IMR-90 (cell line): ENCODE measurements at regions not wholly inside any gene's neighbourhood (a gene's known extent, or its start where the extent isn't known, plus 50 kb on each side); places are given as distances from the start of the nearest gene placed in this dataset.
A peak's percentile ranks its signal among the peaks of the same experiment; 100 is the strongest.

Source experiments
- ATAC-seq: fragments of 200-7000 bp; cut with Tn5 transposase; 2 replicates; pipeline ENCODE4 v1.9.1; 2020; ENCODE audit warnings: low read depth, mild to moderate bottlenecking, moderate library complexity
- BruUV-seq: library from RNA; stranded (reverse); fragments of 400-500 nt; replicated peaks from 2 replicates; lab custom pipeline; 2021; lab: Mats Ljungman, UMichigan
- CTCF ChIA-PET: fragments of 300-600 bp; formaldehyde crosslinking; extraction: SDS; loops from one replicate; lab custom pipeline; 2021; ENCODE audit warnings: antibody characterized with exemption; lab: Yijun Ruan, JAX
- POLR2A ChIA-PET: fragments of 300-600 bp; sonication (Branson Sonifier 250); formaldehyde crosslinking; loops from one replicate; lab custom pipeline; 2022; ENCODE audit warnings: antibody characterized with exemption; ENCODE audit not compliant: unreplicated experiment; lab: Charles Lee
- DNase-seq: peaks from one replicate; pipeline ENCODE4 v3.0.0; 2013
- H2AFZ ChIP-seq: replicated peaks from 2 replicates; pipeline ENCODE3; 2013; ENCODE audit warnings: low read length, mild to moderate bottlenecking; ENCODE audit not compliant: poor library complexity
- H2AK5ac ChIP-seq: 2 replicates; pipeline ENCODE4 v1.6.1; 2013; ENCODE audit warnings: low read depth, low read length, inconsistent platforms
- H2AK9ac ChIP-seq: replicated peaks from 2 replicates; pipeline ENCODE3; 2013; ENCODE audit warnings: mild to moderate bottlenecking, low read depth, low read length, moderate library complexity; ENCODE audit not compliant: poor library complexity
- H2BK120ac ChIP-seq: 2 replicates; pipeline ENCODE4 v1.6.1; 2013; ENCODE audit warnings: low read depth, low read length, inconsistent platforms
- H2BK15ac ChIP-seq: 3 replicates; pipeline ENCODE4 v1.6.1; 2013; ENCODE audit warnings: low read depth, low read length, inconsistent platforms
- H2BK20ac ChIP-seq: 2 replicates; pipeline ENCODE4 v1.6.1; 2013; ENCODE audit warnings: low read depth, mild to moderate bottlenecking, inconsistent platforms, low read length, moderate library complexity
- H2BK5ac ChIP-seq: 2 replicates; pipeline ENCODE4 v1.6.1; 2013; ENCODE audit warnings: mild to moderate bottlenecking, low read depth, low read length, inconsistent platforms; ENCODE audit not compliant: poor library complexity, severe bottlenecking
- H3K14ac ChIP-seq: replicated peaks from 2 replicates; pipeline ENCODE4 v1.6.1; 2013; ENCODE audit warnings: low read depth, low read length, inconsistent platforms
- H3K18ac ChIP-seq: 2 replicates; pipeline ENCODE4 v1.6.1; 2013; ENCODE audit warnings: low read depth, low read length, control low read depth
- H3K23ac ChIP-seq: 2 replicates; pipeline ENCODE4 v1.6.1; 2013; ENCODE audit warnings: low read depth, low read length, inconsistent platforms
- H3K27ac ChIP-seq: 2 replicates; pipeline ENCODE4 v1.5.1; 2013; ENCODE audit warnings: mild to moderate bottlenecking, control low read depth, low read length; ENCODE audit not compliant: insufficient read depth
- H3K27me3 ChIP-seq: 2 replicates; pipeline ENCODE4 v1.6.1; 2013; ENCODE audit warnings: low read length; ENCODE audit not compliant: control insufficient read depth, insufficient read depth
- H3K36me3 ChIP-seq: 2 replicates; pipeline ENCODE4 v1.6.1; 2013; ENCODE audit warnings: low read length, mixed read lengths; ENCODE audit not compliant: control insufficient read depth, insufficient read depth
- H3K4ac ChIP-seq: 2 replicates; pipeline ENCODE4 v1.6.1; 2013; ENCODE audit warnings: low read depth, low read length, inconsistent platforms
- H3K4me1 ChIP-seq: 2 replicates; pipeline ENCODE4 v1.6.1; 2013; ENCODE audit warnings: low read length, mixed read lengths; ENCODE audit not compliant: control insufficient read depth, insufficient read depth
- H3K4me2 ChIP-seq: 2 replicates; pipeline ENCODE4 v1.6.1; 2013; ENCODE audit warnings: low read depth, mild to moderate bottlenecking, control low read depth, low read length, moderate library complexity
- H3K4me3 ChIP-seq: 2 replicates; pipeline ENCODE4 v1.5.1; 2013; ENCODE audit warnings: low read depth, mild to moderate bottlenecking, control low read depth, low read length, moderate library complexity; ENCODE audit not compliant: insufficient read depth
- H3K56ac ChIP-seq: 2 replicates; pipeline ENCODE4 v1.6.1; 2013; ENCODE audit warnings: low read length, inconsistent platforms; ENCODE audit not compliant: insufficient read depth; ENCODE audit errors: extremely low read depth
- H3K79me1 ChIP-seq, 2 experiments: 2 replicates each; pipeline ENCODE4 v1.6.1; 2013; ENCODE audit warnings: low read length in 2 of 2, inconsistent platforms in 1 of 2, low read depth in 1 of 2
- H3K9ac ChIP-seq: 2 replicates; pipeline ENCODE4 v1.6.1; 2013; ENCODE audit warnings: low read depth, low read length, control low read depth
- H3K9me1 ChIP-seq: 2 replicates; pipeline ENCODE4 v1.6.1; 2013; ENCODE audit warnings: low read length, inconsistent platforms; ENCODE audit not compliant: insufficient read depth
- H3K9me3 ChIP-seq: 2 replicates; pipeline ENCODE4 v1.6.1; 2013; ENCODE audit warnings: low read length; ENCODE audit not compliant: control insufficient read depth, insufficient read depth
- H4K20me1 ChIP-seq: 2 replicates; pipeline ENCODE4 v1.6.1; 2013; ENCODE audit warnings: low read length, inconsistent platforms; ENCODE audit not compliant: insufficient read depth
- H4K5ac ChIP-seq: 2 replicates; pipeline ENCODE4 v1.6.1; 2013; ENCODE audit warnings: mild to moderate bottlenecking, low read depth, low read length, control low read depth
- H4K8ac ChIP-seq, 2 experiments: 2 replicates each; pipeline ENCODE4 v1.6.1; 2013; ENCODE audit warnings: low read depth in 2 of 2, low read length in 2 of 2, control low read depth in 1 of 2, inconsistent platforms in 1 of 2
- H4K91ac ChIP-seq: 2 replicates; pipeline ENCODE4 v1.6.1; 2013; ENCODE audit warnings: low read depth, low read length, inconsistent platforms; ENCODE audit not compliant: insufficient read depth
- CEBPB ChIP-seq: IDR thresholded peaks from 2 replicates; pipeline ENCODE4 v1.6.1; 2012; ENCODE audit warnings: low read depth, low read length, improper control_type of control experiment
- CHD1 ChIP-seq: IDR thresholded peaks from 2 replicates; pipeline ENCODE4 v1.6.1; 2012; ENCODE audit warnings: low read depth, low read length, improper control_type of control experiment
- FOS ChIP-seq: fragments of 150-350 bp; IDR thresholded peaks from 2 replicates; pipeline ENCODE4 v1.6.1; 2016; ENCODE audit warnings: low read depth, low read length
- MAFK ChIP-seq: IDR thresholded peaks from 2 replicates; pipeline ENCODE4 v1.6.1; 2012; ENCODE audit warnings: low read depth, low read length, improper control_type of control experiment
- MAZ ChIP-seq: IDR thresholded peaks from 2 replicates; pipeline ENCODE4 v1.6.1; 2012; ENCODE audit warnings: low read depth, mild to moderate bottlenecking, low read length, improper control_type of control experiment, moderate library complexity, borderline replicate concordance
- MXI1 ChIP-seq: IDR thresholded peaks from 2 replicates; pipeline ENCODE4 v1.6.1; 2012; ENCODE audit warnings: low read depth, mild to moderate bottlenecking, low read length, moderate library complexity, borderline replicate concordance
- NFE2L2 ChIP-seq: fragments of 150-350 bp; IDR thresholded peaks from 2 replicates; pipeline ENCODE4 v1.6.1; 2016; ENCODE audit warnings: low read depth, mild to moderate bottlenecking, low read length
- RAD21 ChIP-seq: IDR thresholded peaks from 2 replicates; pipeline ENCODE4 v1.6.1; 2012; ENCODE audit warnings: low read length, improper control_type of control experiment
- RCOR1 ChIP-seq: IDR thresholded peaks from 2 replicates; pipeline ENCODE4 v1.6.1; 2012; ENCODE audit warnings: mild to moderate bottlenecking, low read length, improper control_type of control experiment; ENCODE audit not compliant: insufficient replicate concordance
- RFX5 ChIP-seq: IDR thresholded peaks from 2 replicates; pipeline ENCODE4 v1.8.0; 2012; ENCODE audit warnings: low read depth, mild to moderate bottlenecking, low read length, moderate library complexity
- WGBS, 2 experiments: methylation state at CpG; one replicate each; pipeline versions ENCODE4 v1.1.5 to v1.1.7; 2013; ENCODE audit warnings: missing lambda C conversion rate in 2 of 2; ENCODE audit not compliant: insufficient read length in 1 of 2; ENCODE audit errors: extremely low coverage in 2 of 2; 5-methylcytosine and 5-hydroxymethylcytosine counted together
- dilution Hi-C: fragments of 300-500 bp; cut with HindIII; formaldehyde crosslinking; loops from one replicate; pipeline ENCODE4 v1.14.3; 2018; ENCODE audit warnings: low sequenced_read_pairs; ENCODE audit not compliant: unreplicated experiment
- in situ Hi-C: fragments of 300-500 bp; cut with MboI; formaldehyde crosslinking; loops from 3 replicates; pipeline ENCODE4 v1.14.3; 2019; ENCODE audit warnings: low sequenced_read_pairs, inconsistent platforms, mixed read lengths
- intact Hi-C: fragments of 100-400 bp; cut with micrococcal nuclease; formaldehyde crosslinking; loops from 2 replicates; pipeline ENCODE4 v1.10.0; 2022

DNA sequence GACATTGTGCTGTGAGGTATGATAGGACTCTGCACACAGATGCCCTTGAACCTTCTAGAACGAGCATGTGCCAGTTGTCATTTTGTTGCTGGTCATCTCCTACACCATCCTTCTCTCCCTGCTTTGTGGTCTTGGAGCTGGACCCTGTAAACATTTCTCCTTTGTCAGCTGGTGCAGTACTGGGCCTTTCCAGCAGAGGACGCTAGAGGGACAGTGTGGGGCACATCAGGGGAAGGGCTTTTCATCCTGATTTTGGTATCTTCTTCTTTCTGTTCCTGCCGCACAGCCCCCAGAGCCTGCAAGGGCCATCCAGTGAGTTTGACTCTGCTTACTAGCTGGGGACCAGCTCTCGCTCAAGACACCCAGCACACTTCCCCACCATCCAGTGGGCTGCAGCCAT lies 484.6 kb downstream of the AACS start:
- no peak overlapping the region for H3K14ac ChIP-seq
- H3K4me2 ChIP-seq = no peak overlapping the region
- H3K56ac ChIP-seq = no peak overlapping the region
- H4K91ac ChIP-seq = no peak overlapping the region
- H3K18ac ChIP-seq = no peak overlapping the region
- H2BK20ac ChIP-seq = no peak overlapping the region
- H2AK5ac ChIP-seq = no peak overlapping the region
- no TSS peak for BruUV-seq
- no peaks in the 10 kb centered on the region for H4K20me1 ChIP-seq
- no peak overlapping the region for H3K9ac ChIP-seq
- no peak for ATAC-seq
- no peaks in the 10 kb centered on the region for H3K36me3 ChIP-seq
- POLR2A ChIA-PET = no interaction called here
- no peak overlapping the region for H2BK5ac ChIP-seq
- CTCF ChIA-PET = no interaction called here
- H3K27ac ChIP-seq = no peak overlapping the region
- H3K9me3 ChIP-seq = peaks cover 30% of the 10 kb centered on the region
- TF ChIP-seq CEBPB (no peak), RFX5 (no peak), NFE2L2 (no peak), FOS (no peak), MAZ (no peak), MXI1 (no peak), RCOR1 (no peak), CHD1 (no peak), RAD21 (no peak), MAFK (no peak)
- no peak overlapping the region for H3K4ac ChIP-seq
- H4K8ac ChIP-seq = no peak overlapping the region
- no CpG with 5 or more reads among the region's 4 CpGs for WGBS, 2 experiments
- no peak overlapping the region for H2BK120ac ChIP-seq
- H3K27me3 ChIP-seq = no peaks in the 10 kb centered on the region
- no peaks in the 10 kb centered on the region for H3K4me1 ChIP-seq
- intact Hi-C loops (no loop called here), in situ Hi-C loops (no loop called here), dilution Hi-C loops (no loop called here)
- no peaks in the 10 kb centered on the region for H3K9me1 ChIP-seq
- H2BK15ac ChIP-seq = no peak overlapping the region
- no peak for DNase-seq
- no peak overlapping the region for H2AFZ ChIP-seq
- H3K4me3 ChIP-seq = no peak overlapping the region
- peak overlapping the region; percentile 55 for H2AK9ac ChIP-seq
- no peak overlapping the region for H4K5ac ChIP-seq
- H3K23ac ChIP-seq = no peak overlapping the region
- no peaks in the 10 kb centered on the region for H3K79me1 ChIP-seq
